VCaP (cell line): ENCODE measurements at regions not wholly inside any gene's neighbourhood (a gene's known extent, or its start where the extent isn't known, plus 50 kb on each side); places are given as distances from the start of the nearest gene placed in this dataset.

Source experiments
- H3K27ac ChIP-seq: fragments of 450-650 bp; 2 replicates; pipeline ENCODE4 v1.5.1; 2017
- TF ChIP-seq, protein P1 (sequence below): fragments of 450-650 bp; conservative IDR thresholded peaks from 2 replicates; pipeline ENCODE4 v1.5.1; 2017; ENCODE audit warnings: mild to moderate bottlenecking, moderate library complexity

DNA sequence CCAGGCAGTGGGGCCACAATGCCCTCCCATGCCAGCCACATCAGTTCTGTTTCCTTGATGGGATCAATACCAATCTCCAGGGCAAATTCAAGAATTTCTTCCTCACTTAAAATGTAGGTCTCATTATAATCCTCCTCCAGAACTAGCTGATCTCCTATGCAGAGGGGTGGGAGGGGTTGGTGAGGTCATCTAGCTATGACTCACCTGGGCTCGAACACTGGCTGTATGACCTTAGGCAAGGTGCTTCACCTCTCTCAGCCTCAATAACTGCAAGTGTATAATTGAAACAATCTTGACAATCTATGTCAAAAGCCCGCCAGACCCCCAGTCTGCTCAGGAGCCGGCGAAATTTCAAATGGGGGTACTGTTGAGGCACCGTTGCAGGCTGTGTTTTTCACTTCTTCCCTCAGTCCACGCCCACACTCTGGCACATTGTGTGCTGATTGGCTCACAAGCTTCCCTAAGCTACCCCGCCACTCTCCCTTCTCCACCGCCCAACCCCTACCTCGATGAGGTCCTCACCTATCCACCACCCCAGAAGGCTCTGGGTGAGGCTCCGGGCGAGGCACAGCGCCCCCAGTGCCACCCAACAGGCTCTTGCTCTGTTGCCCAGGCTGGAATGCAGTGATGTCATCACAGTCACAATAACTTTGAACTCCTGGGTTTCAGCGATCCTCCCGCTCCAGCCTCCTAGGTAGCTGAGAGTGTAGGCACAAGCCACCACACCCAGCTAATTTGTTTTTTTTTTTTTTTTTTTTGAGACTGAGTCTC, 70.5 kb downstream of the ZNF22 start:
- TF ChIP-seq, protein P1, sequence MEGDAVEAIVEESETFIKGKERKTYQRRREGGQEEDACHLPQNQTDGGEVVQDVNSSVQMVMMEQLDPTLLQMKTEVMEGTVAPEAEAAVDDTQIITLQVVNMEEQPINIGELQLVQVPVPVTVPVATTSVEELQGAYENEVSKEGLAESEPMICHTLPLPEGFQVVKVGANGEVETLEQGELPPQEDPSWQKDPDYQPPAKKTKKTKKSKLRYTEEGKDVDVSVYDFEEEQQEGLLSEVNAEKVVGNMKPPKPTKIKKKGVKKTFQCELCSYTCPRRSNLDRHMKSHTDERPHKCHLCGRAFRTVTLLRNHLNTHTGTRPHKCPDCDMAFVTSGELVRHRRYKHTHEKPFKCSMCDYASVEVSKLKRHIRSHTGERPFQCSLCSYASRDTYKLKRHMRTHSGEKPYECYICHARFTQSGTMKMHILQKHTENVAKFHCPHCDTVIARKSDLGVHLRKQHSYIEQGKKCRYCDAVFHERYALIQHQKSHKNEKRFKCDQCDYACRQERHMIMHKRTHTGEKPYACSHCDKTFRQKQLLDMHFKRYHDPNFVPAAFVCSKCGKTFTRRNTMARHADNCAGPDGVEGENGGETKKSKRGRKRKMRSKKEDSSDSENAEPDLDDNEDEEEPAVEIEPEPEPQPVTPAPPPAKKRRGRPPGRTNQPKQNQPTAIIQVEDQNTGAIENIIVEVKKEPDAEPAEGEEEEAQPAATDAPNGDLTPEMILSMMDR: no peak
- no peak overlapping the region for H3K27ac ChIP-seq

DNA sequence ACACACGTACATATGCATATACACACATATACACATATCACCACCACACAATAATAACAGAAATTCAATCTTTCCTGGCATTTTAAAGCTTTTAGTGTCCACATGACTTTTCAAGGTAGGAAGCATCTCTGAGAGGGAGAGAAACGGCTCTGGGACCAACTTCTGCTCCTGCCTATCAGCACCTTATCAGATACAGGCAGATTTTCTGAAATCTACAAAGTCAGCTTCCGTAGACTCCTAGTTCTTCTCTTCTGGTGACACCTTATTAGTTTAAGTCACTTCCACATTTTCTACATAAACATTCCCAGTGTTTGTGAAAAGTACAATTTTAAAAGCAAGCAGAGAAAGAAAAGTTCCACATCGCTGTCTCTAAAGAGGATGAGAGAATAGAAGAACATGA, 74.5 kb downstream of the ZNF22 start:
- TF ChIP-seq, protein P1: no peak
- no peak overlapping the region for H3K27ac ChIP-seq

DNA sequence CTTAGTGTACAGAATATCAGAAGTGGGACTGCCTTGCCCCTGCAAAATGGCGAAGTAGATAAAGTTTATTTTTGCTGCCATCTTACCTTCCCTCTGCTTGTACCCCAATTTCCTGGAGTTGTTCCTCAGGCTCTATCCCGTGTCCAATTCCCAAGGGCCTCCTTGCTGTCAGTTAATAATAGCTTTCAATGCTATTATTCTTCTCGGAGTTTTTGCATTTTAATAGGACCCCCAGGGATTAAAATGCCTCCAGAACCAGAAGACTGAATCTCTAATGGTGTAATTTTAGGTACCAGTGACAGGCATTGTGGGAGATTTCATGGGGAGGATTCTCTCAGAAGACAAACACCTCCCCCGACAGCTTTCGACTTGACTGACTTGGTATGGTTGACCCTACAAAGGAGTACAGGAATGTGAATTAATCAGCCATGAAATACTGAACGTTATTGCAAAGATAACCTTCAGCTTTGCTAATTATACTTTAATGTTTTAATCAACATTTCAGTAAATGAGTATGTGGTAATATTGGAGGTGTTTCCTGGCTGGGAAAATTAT, 75.2 kb downstream of the ZNF22 start:
- H3K27ac ChIP-seq: no peak overlapping the region
- TF ChIP-seq, protein P1: no peak

DNA sequence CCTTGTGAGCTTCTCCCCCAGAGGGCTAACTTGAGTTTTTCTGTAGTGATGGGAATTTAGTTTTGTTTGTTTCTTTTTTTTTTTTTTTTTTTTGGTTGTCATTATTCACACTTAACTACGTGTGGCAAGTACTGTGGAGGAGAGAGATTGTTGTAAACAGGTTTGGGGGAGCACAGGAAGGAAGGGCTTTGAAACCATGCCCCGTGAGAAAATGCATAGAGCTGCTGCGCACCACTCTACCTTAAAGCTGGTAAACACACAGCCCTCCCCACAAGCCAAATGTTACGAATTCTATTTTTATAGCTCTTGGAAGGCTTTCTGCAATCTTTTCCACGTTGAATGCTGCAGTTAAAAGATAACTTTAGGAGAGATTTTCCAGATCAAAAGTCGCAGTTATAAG, 76.2 kb downstream of the ZNF22 start:
- TF ChIP-seq, protein P1: no peak

DNA sequence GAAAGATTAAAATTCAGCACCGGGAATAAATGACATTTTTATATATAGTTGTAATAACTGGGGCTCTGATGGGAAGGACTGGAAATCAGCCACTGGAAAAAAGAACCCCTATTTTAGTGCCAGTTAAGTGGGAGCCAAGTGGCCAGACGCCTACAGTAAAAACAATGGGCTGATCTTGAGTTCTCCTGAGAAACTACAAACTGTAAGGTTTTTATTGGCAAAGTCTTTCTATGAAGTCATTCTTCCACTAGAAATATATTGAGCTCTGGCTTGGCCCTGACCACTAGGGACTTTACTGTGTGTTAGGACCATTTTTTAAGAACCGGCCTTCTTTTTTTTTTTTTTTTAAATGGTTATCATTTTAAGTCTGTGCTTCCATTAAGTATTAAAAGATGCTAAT, 79.6 kb downstream of the ZNF22 start:
- H3K27ac ChIP-seq: no peak overlapping the region

More for the DNA sequence above, 76.2 kb downstream of the ZNF22 start:
- no peak overlapping the region for H3K27ac ChIP-seq

DNA sequence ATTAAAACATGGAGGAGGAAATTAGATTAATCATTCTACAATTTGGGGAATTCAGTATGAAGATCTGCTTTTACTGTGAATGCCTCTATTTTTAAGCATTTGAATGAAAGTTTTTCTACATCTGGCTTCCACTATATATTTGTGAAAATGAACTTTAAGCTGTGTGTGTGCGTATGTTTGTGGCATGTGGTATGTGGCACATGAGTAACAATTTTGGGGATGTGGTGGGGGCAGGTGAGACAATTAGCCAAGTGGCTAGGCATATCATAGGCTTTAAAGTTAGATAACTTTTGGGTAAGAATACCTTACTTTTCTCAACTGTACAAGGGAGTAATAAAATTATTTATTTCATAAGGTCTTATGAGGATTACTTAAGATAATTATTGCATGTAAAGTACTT, 81.5 kb downstream of the ZNF22 start:
- TF ChIP-seq, protein P1: no peak
- H3K27ac ChIP-seq: no peak overlapping the region

More for the DNA sequence above, 79.6 kb downstream of the ZNF22 start:
- TF ChIP-seq, protein P1: no peak

DNA sequence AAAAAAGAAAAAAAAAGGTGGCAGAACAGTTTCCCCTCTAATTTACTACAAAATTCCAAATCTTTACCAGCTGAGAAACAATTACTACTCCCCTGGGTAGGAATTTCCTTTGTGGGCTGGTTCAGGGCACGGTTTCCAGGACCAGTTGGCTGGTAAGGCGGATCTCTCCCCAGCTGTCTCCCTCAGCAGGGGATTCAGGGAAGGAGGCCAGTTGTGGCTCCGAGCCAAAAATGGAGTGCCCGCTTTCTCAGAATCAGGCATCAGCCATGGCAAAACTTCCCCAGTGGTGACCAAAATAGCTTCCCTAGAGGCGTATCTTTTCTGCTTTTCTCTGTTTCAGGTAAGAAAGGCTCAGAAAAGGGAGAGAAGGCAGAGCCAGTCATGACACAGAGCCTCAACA, 91.2 kb downstream of the ZNF22 start:
- H3K27ac ChIP-seq: no peak overlapping the region
- TF ChIP-seq, protein P1: no peak
